Esophagus squamous epithelium (tissue), 4 donors: ENCODE measurements at regions not wholly inside any gene's neighbourhood (a gene's known extent, or its start where the extent isn't known, plus 50 kb on each side); places are given as distances from the start of the nearest gene placed in this dataset.

Experiments used
- POLR2A ChIP-seq, 4 donors: fragments of 450-650 bp; IDR thresholded peaks; one replicate each; pipeline ENCODE4 v1.6.1; 2017; ENCODE audit warnings: antibody characterized with exemption in 4 of 4, mild to moderate bottlenecking in 4 of 4, moderate library complexity in 3 of 4
- TF ChIP-seq, protein P1 (sequence below), 6 experiments: fragments of 450-650 bp in 4 of 6; fragments of 200-600 bp in 2 of 6; sonication (generic) in 2 of 6; IDR thresholded peaks; one replicate each; pipeline ENCODE4 v1.5.1; 2016 to 2019; ENCODE audit warnings: antibody characterized with exemption in 6 of 6, mild to moderate bottlenecking in 4 of 6, moderate library complexity in 4 of 6

DNA sequence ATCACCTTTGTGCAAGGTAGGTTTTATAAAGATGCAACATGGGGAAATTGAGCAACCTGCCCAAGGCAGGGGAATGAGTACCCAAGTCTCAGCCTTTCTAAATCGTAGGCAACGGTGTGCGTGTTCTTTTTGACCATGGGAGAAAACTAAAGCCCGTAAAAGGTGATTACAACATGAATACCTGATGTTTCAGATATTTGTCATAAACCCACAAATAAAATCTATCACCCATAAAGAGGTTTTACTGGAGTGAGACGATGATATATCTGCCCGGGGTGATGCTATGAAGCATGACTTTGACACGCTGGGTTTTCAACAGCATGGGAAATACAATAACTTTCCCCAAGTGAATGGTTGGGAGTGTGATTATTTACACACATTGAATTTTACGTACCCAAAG, 406.3 kb upstream of the KLF6 start:
- TF ChIP-seq, protein P1, sequence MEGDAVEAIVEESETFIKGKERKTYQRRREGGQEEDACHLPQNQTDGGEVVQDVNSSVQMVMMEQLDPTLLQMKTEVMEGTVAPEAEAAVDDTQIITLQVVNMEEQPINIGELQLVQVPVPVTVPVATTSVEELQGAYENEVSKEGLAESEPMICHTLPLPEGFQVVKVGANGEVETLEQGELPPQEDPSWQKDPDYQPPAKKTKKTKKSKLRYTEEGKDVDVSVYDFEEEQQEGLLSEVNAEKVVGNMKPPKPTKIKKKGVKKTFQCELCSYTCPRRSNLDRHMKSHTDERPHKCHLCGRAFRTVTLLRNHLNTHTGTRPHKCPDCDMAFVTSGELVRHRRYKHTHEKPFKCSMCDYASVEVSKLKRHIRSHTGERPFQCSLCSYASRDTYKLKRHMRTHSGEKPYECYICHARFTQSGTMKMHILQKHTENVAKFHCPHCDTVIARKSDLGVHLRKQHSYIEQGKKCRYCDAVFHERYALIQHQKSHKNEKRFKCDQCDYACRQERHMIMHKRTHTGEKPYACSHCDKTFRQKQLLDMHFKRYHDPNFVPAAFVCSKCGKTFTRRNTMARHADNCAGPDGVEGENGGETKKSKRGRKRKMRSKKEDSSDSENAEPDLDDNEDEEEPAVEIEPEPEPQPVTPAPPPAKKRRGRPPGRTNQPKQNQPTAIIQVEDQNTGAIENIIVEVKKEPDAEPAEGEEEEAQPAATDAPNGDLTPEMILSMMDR (IDR thresholded peaks at IDR 0.05), result no peak
- TF ChIP-seq POLR2A (IDR thresholded peaks at IDR 0.05), result no peak
